D721Med (cell line): ENCODE measurements at regions not wholly inside any gene's neighbourhood (a gene's known extent, or its start where the extent isn't known, plus 50 kb on each side); places are given as distances from the start of the nearest gene placed in this dataset.

ENCODE experiments used
- DNase-seq: peaks from one replicate; pipeline ENCODE4 v3.0.0; 2011; ENCODE audit warnings: low spot score; ENCODE audit not compliant: insufficient read length
- FAIRE-seq: peaks from 2 replicates; lab custom pipeline; 2011; peaks lifted over from hg19 to GRCh38; lab: Jason Lieb, UNC
- CTCF ChIP-seq: IDR thresholded peaks from 2 replicates; pipeline ENCODE4 v1.5.1; 2012; ENCODE audit warnings: mild to moderate bottlenecking, control low read depth; ENCODE audit not compliant: insufficient read depth; ENCODE audit errors: missing control alignments

- TF ChIP-seq CTCF = no peak
- FAIRE-seq = no peak
- no peak for DNase-seq
Observed at GRCh38 chr5:91824406-91824805, 441.3 kb upstream of the ARRDC3 start.

- no peak for FAIRE-seq
- TF ChIP-seq CTCF = no peak
- DNase-seq = no peak
Observed at GRCh38 chr5:91820874-91821273, 437.8 kb upstream of the ARRDC3 start.

- DNase-seq (no peak), FAIRE-seq (no peak)
- no peak for TF ChIP-seq CTCF
Observed at GRCh38 chr5:91816681-91817080, 433.6 kb upstream of the ARRDC3 start.

GRCh38 chr5:91797576-91797975 is 414.5 kb upstream of the ARRDC3 start:
- DNase-seq = no peak
- FAIRE-seq = no peak
- TF ChIP-seq CTCF = no peak

- FAIRE-seq = no peak
- no peak for TF ChIP-seq CTCF
- no peak for DNase-seq
Observed at GRCh38 chr5:91794856-91795548, 411.9 kb upstream of the ARRDC3 start.

GRCh38 chr5:91794455-91794854 is 411.3 kb upstream of the ARRDC3 start:
- FAIRE-seq = no peak
- no peak for TF ChIP-seq CTCF
- DNase-seq = no peak

- no peak for TF ChIP-seq CTCF
Observed at GRCh38 chr5:91787718-91788117, 404.6 kb upstream of the ARRDC3 start.

More at GRCh38 chr5:91787718-91788117, 404.6 kb upstream of the ARRDC3 start:
- DNase-seq (no peak), FAIRE-seq (no peak)
